Osteoblast (primary cell): ENCODE measurements at regions not wholly inside any gene's neighbourhood (a gene's known extent, or its start where the extent isn't known, plus 50 kb on each side); places are given as distances from the start of the nearest gene placed in this dataset.

ENCODE experiments used
- DNase-seq: peaks from one replicate; pipeline ENCODE4 v3.0.0; 2011; ENCODE audit warnings: low spot score, mixed read lengths; ENCODE audit not compliant: insufficient read length; ENCODE audit errors: missing footprints
- H2AFZ ChIP-seq: 2 replicates; pipeline ENCODE4 v1.6.0; 2011; ENCODE audit warnings: mild to moderate bottlenecking, low read length
- H3K27ac ChIP-seq: 2 replicates; pipeline ENCODE4 v1.5.1; 2011; ENCODE audit warnings: mild to moderate bottlenecking, low read depth, low read length, moderate library complexity
- H3K27me3 ChIP-seq: 2 replicates; pipeline ENCODE4 v1.6.0; 2012; ENCODE audit warnings: mild to moderate bottlenecking, control low read depth, inconsistent platforms, low read length, moderate library complexity; ENCODE audit not compliant: insufficient read depth
- H3K36me3 ChIP-seq: 2 replicates; pipeline ENCODE4 v1.5.1; 2011; ENCODE audit warnings: mild to moderate bottlenecking, low read length, control low read depth, moderate library complexity; ENCODE audit not compliant: insufficient read depth
- H3K4me1 ChIP-seq: 2 replicates; pipeline ENCODE4 v1.5.1; 2011; ENCODE audit warnings: mild to moderate bottlenecking, low read length, control low read depth, moderate library complexity; ENCODE audit not compliant: insufficient read depth
- H3K4me2 ChIP-seq: 2 replicates; pipeline ENCODE4 v1.6.0; 2011; ENCODE audit warnings: mild to moderate bottlenecking, low read length; ENCODE audit not compliant: insufficient read depth
- H3K4me3 ChIP-seq: fragments of 200-600 bp; sonication (generic); 3 replicates; pipeline ENCODE4 v1.5.1; 2012; ENCODE audit warnings: mild to moderate bottlenecking, low read length, inconsistent platforms; ENCODE audit not compliant: insufficient read depth
- H3K79me2 ChIP-seq: 2 replicates; pipeline ENCODE4 v1.6.0; 2012; ENCODE audit warnings: mild to moderate bottlenecking, low read length, control low read depth, inconsistent platforms; ENCODE audit not compliant: insufficient read depth
- H3K9me3 ChIP-seq: 2 replicates; pipeline ENCODE4 v1.5.1; 2011; ENCODE audit warnings: low read depth, low read length, control low read depth
- H4K20me1 ChIP-seq: 2 replicates; pipeline ENCODE4 v1.6.0; 2012; ENCODE audit warnings: mild to moderate bottlenecking, low read length, control low read depth; ENCODE audit not compliant: insufficient read depth
- CTCF ChIP-seq: IDR thresholded peaks from 2 replicates; pipeline ENCODE4 v1.5.1; 2011; ENCODE audit warnings: mild to moderate bottlenecking, low read depth, low read length, moderate library complexity; ENCODE audit errors: extremely low read depth

GRCh38 chr2:122182616-122183355 lies 427.3 kb downstream of the TSN start:
- Histone ChIP-seq H3K4me1 (no peaks in the 10 kb centered on the region), H3K4me3 (no peak overlapping the region), H3K36me3 (no peaks in the 10 kb centered on the region), H3K79me2 (no peaks in the 10 kb centered on the region), H3K9me3 (no peaks in the 10 kb centered on the region), H3K4me2 (no peak overlapping the region), H3K27ac (no peak overlapping the region), H2AFZ (no peak overlapping the region), H3K27me3 (no peaks in the 10 kb centered on the region), H4K20me1 (no peaks in the 10 kb centered on the region)
- TF ChIP-seq CTCF: no peak
- DNase-seq: no peak

- DNase-seq: no peak
- H3K4me2 ChIP-seq: no peak overlapping the region
- H3K27ac ChIP-seq: no peak overlapping the region
- H3K4me3 ChIP-seq: no peak overlapping the region
- no peak overlapping the region for H2AFZ ChIP-seq
- no peaks in the 10 kb centered on the region for H4K20me1 ChIP-seq
- H3K79me2 ChIP-seq: no peaks in the 10 kb centered on the region
- no peaks in the 10 kb centered on the region for H3K36me3 ChIP-seq
- no peaks in the 10 kb centered on the region for H3K27me3 ChIP-seq
- no peaks in the 10 kb centered on the region for H3K4me1 ChIP-seq
- no peak for TF ChIP-seq CTCF
- no peaks in the 10 kb centered on the region for H3K9me3 ChIP-seq
Observed at GRCh38 chr2:122183890-122184289, 428.4 kb downstream of the TSN start.

GRCh38 chr2:122186761-122187222 lies 431.3 kb downstream of the TSN start:
- Histone ChIP-seq H3K4me3 (no peak overlapping the region), H3K4me2 (no peak overlapping the region), H4K20me1 (no peaks in the 10 kb centered on the region), H3K27ac (no peak overlapping the region), H3K36me3 (no peaks in the 10 kb centered on the region), H3K27me3 (no peaks in the 10 kb centered on the region), H3K4me1 (no peaks in the 10 kb centered on the region), H3K9me3 (no peaks in the 10 kb centered on the region), H2AFZ (no peak overlapping the region), H3K79me2 (no peaks in the 10 kb centered on the region)
- DNase-seq: no peak
- no peak for TF ChIP-seq CTCF

- no peaks in the 10 kb centered on the region for H3K9me3 ChIP-seq
- H3K4me1 ChIP-seq: no peaks in the 10 kb centered on the region
- H3K27me3 ChIP-seq: no peaks in the 10 kb centered on the region
- no peak overlapping the region for H2AFZ ChIP-seq
- H3K36me3 ChIP-seq: no peaks in the 10 kb centered on the region
- DNase-seq: no peak
- peak; percentile 42 for TF ChIP-seq CTCF
- H3K4me2 ChIP-seq: no peak overlapping the region
- H4K20me1 ChIP-seq: no peaks in the 10 kb centered on the region
- H3K4me3 ChIP-seq: no peak overlapping the region
- no peaks in the 10 kb centered on the region for H3K79me2 ChIP-seq
- H3K27ac ChIP-seq: no peak overlapping the region
Observed at GRCh38 chr2:122191331-122191730, 435.9 kb downstream of the TSN start.
